ENCODE measurements at regions not wholly inside any gene's neighbourhood (a gene's known extent, or its start where the extent isn't known, plus 50 kb on each side); places are given as distances from the start of the nearest gene placed in this dataset.

GRCh38 chr4:1518997-1519700, 112.9 kb upstream of the NKX1-1 start:
- Histone ChIP-seq H3K9me3 (peaks cover 0 to 9% (median 0%) of the 10 kb centered on the region in 3 donors), H3K36me3 (no peaks in the 10 kb centered on the region), H3K27ac (no peak overlapping the region), H3K4me1 (peaks cover 0 to 4% (median 0%) of the 10 kb centered on the region in 4 donors), H3K27me3 (peaks cover 0 to 77% of the 10 kb centered on the region in 2 donors), H3K4me3 (no peak overlapping the region)
- no peak for DNase-seq
- no peak for TF ChIP-seq CTCF (IDR thresholded peaks at IDR 0.05)
- intact Hi-C loops (cut with DNase I; ENCODE audit: low total_unique reads) = no loop called here

- Histone ChIP-seq H3K4me3 (no peak overlapping the region), H3K4me1 (peaks cover 0 to 10% (median 3%) of the 10 kb centered on the region in 4 donors), H3K9me3 (no peaks in the 10 kb centered on the region), H3K27ac (no peak overlapping the region), H3K36me3 (no peaks in the 10 kb centered on the region), H3K27me3 (peaks cover 0 to 76% of the 10 kb centered on the region in 2 donors)
- TF ChIP-seq CTCF (IDR thresholded peaks at IDR 0.05) = no peak
- DNase-seq = no peak
- intact Hi-C loops (cut with DNase I; ENCODE audit: low total_unique reads) = no loop called here
Observed at GRCh38 chr4:1517592-1518411, 111.6 kb upstream of the NKX1-1 start.

- Histone ChIP-seq H3K4me3 (no peak overlapping the region), H3K9me3 (no peaks in the 10 kb centered on the region), H3K4me1 (peaks cover 0 to 13% (median 3%) of the 10 kb centered on the region in 4 donors), H3K27ac (no peak overlapping the region), H3K36me3 (no peaks in the 10 kb centered on the region), H3K27me3 (peaks cover 0 to 76% of the 10 kb centered on the region in 2 donors)
- intact Hi-C loops (cut with DNase I; ENCODE audit: low total_unique reads) = no loop called here
- no peak for TF ChIP-seq CTCF (IDR thresholded peaks at IDR 0.05)
- DNase-seq = no peak
Observed at GRCh38 chr4:1516881-1517480, 110.7 kb upstream of the NKX1-1 start.

- Histone ChIP-seq H3K27me3 (peaks cover 0 to 76% of the 10 kb centered on the region in 2 donors), H3K9me3 (no peaks in the 10 kb centered on the region), H3K36me3 (no peaks in the 10 kb centered on the region), H3K27ac (no peak overlapping the region), H3K4me3 (no peak overlapping the region), H3K4me1 (peaks cover 0 to 13% (median 3%) of the 10 kb centered on the region in 4 donors)
- no peak for TF ChIP-seq CTCF (IDR thresholded peaks at IDR 0.05)
- no peak for DNase-seq
- intact Hi-C loops (cut with DNase I; ENCODE audit: low total_unique reads) = no loop called here
Observed at GRCh38 chr4:1516261-1516660, 110.0 kb upstream of the NKX1-1 start.

DNA sequence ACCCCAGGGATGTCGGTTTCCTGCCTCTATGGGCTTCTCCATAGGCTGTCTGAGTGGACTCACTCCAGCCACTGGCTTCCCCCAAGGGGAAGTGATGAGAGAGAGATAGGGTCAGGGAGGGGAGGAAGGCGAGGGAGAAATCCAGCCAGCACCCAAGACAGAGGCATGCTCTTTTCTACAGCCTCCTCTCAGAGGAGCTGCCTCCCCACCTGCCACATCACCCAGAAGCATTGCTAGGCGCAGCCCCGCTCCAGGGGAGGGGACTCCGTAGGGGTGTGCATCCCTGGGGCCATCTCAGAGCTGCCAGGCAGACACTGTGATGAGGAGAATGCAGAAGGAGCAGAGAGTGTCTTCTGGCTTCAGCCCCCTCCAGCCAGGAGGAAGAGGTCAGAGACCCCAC, 109.5 kb upstream of the NKX1-1 start:
- TF ChIP-seq CTCF (IDR thresholded peaks at IDR 0.05) = no peak
- Histone ChIP-seq H3K9me3 (no peaks in the 10 kb centered on the region), H3K4me1 (peaks cover 0 to 13% (median 3%) of the 10 kb centered on the region in 4 donors), H3K27ac (no peak overlapping the region), H3K27me3 (peaks cover 0 to 76% of the 10 kb centered on the region in 2 donors), H3K36me3 (no peaks in the 10 kb centered on the region), H3K4me3 (no peak overlapping the region)
- intact Hi-C loops (cut with DNase I; ENCODE audit: low total_unique reads) = no loop called here
- no peak for DNase-seq
